Dermis blood vessel endothelial cell (primary cell): ENCODE measurements at regions not wholly inside any gene's neighbourhood (a gene's known extent, or its start where the extent isn't known, plus 50 kb on each side); places are given as distances from the start of the nearest gene placed in this dataset.
"Not testable (repeated sequence)": the region's sequence is repeated elsewhere in the genome, so short reads cannot be mapped to it uniquely, and the experiment has no call there.

Experiments used
- DNase-seq: peaks from one replicate; pipeline ENCODE4 v3.0.0; 2010

DNA sequence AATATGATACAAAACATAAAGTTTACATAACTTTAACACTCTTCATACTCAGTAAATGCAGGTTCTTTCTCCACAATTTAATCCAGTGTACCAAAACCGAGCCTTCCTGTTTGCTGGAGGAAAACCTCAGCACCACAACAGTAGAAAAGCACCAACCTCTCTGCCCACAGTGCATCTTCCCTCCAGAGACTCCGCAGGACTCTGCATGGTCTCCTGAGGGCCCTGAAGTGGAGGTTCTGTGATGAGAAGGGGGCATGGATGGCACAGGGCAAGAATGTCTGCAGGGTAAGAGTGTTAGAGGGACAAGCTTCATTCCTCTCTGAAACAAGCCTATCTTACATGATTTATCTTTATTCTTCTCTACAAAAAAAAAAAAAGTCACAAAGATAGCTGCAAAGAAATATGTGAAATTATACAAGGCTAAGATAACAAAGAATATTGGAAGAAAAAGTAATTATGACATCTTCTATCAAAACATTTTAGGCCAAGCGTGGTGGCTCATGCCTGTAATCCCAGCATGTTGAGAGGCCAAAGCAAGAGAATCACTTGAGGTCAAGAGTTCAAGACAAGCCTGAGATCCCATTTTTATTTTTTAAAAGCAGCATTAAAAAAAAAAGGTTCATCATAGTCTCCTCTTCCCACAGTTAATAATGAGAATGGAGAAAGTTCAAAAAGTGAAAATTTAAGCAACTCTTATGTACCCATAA is 102.0 kb downstream of the VPREB1 start:
- DNase-seq, result no peak

DNA sequence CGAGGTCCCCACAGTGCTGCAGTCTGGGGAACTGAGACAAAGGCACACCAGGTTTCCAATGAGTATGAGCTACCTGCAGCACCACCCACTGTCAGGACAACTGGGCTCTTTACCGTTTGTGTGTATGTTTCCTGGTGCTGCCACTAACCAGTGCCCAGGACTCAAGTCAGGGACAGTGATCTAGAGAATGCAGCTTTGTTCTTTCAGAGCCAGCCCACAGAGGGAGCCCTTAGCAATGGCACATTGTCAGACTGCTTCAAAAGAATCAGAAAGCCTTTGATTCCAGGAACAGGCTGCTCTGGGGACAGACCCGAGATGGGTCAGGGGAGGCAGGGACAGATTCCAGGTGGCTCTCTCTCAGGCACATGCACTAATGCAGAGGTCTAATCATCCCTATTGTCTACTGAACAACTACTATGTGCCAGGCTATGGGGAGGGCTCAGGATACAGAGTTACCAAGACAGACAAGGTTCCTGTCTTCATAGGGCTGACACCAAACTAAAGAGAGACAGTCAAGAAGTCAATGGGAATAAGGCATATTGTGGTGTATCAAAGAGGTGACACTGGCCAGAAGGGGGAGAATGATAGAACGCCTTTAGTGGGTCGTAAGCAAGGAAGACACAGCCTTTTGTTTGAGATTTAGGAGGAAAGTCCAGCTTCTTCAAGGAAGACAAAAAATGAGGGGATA is 103.7 kb downstream of the VPREB1 start:
- DNase-seq, result no peak

DNA sequence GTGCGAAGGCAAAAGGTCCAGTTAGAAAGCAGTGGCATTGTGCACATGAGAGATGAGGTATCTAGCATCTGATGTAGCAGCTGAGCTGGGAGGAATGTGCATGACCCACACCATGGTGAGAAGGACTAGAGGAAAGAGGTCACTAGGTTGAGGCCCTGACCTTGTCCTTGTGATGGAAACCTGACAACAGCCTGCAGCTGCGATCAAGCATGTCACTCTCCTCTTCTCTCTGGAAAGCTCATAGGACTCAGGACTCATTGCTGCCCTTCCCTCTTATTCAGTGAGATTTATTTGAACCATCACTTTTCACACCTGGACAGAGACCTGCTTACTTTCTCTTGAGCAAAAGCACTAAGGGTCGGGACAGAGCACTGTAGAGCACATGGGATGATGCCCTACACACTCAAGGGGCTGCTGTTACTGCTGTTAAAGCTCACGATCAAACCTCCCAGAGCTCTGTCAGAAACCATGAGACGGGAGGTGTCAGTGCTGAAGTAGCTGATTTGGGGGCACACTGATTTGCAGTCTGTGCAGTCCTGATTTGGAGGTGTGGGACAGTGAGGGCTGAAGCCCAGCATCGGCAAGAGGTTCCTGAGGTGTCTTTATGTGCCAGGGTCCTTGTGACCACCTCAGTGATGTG is 104.3 kb downstream of the VPREB1 start:
- no peak for DNase-seq

DNA sequence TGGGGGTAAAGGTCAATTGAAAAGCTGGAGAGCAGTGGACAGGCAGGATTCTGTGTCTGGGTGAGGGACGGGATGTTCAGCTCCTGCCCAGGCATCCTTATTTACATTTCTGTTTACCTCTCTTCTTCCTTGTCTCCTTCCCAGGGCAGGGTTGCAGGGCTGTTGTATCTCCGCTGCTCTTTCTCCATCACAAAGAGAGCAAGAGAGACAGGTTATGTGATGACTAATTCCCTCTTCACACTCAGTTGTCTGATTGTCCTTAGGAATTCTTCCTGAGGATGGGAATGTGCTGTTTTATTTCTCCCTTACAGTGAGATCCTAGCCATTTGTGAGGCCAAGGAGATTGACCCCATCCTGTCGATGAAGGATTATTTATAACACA is 104.9 kb downstream of the VPREB1 start:
- no peak for DNase-seq

DNA sequence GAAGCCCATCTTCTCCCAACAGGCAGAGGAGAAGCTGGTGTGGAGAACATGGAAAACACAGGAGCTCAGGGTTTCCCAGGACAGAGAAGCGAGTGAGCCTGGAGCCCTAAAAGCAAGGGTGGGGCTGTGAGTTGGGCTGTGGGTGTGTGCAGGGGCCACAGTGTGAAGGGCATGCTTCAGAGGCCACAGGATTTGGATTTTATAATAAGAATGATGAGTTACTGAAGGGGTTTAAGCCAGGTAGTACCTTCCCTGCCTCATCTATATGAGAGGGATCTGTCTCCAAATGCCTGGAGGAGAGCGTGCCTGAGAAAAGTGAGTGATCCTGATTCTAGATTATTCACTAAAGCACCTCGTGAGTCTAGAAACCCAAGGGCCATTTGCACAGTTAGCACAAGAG is 106.8 kb downstream of the VPREB1 start:
- no peak for DNase-seq

DNA sequence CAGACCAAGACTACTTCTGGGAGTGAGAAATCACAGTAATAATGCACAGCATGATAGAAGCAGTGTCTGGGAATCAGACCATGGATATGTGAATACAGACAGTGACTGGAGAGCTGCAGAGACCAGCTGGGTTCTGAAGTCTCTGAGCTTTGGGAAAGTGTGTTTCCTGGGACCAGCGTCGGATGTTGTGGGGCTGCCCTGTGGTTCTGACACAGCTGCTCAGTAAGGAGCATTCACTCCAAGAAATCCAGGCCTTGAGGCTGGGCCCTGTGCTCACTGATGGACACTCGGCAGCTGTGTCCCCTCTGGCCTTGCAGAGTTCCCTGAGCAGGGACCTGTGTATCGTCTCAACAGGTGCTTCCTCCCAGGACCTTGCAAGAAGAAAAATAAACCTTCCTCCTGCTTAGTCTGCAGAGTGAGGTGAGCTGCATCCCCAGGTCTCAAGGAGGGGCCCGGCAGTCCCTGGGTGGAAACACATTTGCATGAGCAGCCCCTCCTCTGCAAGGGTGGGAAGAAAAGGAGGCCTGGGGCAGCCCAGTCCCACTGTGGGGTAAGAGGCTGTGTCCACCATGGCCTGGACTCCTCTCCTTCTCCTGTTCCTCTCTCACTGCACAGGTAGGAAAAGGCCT is 107.9 kb downstream of the VPREB1 start:
- no peak for DNase-seq

DNA sequence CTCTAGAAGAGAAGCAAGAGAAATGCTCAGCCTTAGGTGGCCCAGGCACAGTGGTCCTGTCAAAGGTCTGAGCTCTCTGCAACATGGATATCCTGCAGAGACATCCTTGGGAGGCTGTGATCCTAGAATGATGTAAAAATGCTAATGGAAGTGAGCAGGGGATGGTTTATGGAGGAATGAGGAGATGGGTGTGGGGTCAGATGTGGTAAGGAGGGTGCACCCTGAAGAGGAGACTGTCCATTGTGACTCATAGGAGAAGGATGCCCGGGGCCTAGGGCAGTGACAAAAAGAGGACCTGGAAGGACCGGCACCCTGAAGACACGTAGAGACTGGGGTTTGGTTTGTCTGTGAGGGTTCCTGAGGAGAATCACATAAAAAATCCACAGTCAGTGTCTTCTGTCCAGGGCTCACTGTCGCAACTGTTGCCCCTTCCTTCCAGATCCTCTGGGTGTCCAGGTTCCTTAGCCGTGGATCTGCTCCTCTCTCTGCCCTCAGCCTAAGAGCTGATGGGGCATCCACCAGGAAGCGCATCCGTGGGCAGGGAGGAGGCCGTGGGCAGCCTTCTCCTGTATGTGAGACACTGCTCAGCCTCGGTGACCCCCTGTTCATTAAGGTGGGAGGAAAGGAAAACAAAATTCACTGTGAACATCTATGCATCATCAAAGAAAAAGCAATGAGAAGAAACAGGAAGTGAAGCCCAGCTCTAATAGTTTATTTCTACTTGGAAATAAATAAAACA is 110.7 kb downstream of the VPREB1 start:
- no peak for DNase-seq

DNA sequence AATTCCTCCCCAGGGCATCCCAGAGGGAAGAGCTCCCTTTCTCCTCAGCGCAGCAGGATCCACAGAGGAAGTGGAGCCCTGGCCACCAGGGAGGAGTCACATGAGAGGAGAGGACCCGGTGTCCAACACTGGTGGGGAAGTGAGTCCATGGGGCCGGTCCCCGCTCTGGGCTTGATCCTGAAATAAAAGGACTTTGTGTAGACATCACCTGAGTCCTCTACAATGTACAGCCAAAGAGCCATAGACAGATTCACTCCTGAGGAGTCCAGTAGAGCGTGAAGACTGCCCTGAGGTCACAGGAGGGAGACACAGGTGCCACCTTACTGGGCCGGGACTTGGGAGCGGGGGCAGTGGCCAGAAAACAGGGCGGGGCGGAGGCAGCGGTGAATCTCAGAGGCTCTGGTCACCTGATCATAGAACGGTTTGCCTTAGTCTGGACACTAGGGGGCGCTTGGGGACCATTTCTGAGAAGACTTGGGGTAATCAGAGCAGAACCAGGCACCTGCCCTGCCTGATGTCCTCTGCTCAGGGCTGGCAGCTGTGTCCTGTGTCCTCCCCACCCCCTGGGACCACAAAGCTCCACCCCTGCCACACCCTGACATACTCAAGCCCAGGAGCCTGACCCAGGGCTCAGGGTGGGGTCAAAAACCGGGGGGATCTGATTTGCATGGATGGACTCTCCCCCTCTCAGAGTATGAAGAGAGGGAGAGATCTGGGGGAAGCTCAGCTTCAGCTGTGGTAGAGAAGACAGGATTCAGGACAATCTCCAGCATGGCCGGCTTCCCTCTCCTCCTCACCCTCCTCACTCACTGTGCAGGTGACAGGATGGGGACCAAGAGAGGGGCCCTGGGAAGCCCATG is 112.7 kb downstream of the VPREB1 start:
- peak; percentile 78 for DNase-seq

DNA sequence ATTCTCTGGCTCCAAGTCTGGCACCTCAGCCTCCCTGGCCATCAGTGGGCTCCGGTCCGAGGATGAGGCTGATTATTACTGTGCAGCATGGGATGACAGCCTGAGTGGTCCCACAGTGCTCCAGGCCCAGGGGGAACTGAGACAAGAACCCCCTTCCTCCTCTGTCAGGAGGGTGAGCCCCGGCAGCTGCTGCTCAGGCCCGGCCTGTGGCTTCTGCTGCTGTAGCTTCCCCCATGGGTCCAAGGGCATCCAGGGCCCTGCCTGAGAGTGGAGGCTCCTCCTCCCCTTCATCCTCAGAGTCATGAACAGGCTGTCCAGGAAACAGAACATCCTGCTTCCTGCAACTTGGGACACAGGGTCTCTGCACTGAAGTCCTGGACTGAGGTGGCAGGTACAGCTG is 113.6 kb downstream of the VPREB1 start:
- no peak for DNase-seq

DNA sequence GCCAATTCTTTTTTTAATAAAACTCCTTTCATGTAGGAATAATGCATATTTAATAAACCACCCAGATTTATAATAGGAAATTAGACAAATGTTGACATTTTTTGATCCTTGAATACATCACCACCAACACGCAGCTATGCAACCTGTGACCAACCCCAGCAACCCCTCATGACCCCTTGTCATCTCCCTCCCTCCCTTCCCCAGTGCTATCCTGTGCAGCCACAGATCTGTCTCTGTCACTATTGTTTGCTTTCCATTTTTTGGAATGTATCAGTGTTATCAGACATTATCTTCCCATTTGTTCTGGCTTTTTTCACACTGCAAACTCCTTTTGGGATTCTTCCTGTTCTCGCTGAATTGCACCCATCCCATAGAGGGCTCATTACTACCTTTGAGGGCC is 114.1 kb downstream of the VPREB1 start:
- no peak for DNase-seq

DNA sequence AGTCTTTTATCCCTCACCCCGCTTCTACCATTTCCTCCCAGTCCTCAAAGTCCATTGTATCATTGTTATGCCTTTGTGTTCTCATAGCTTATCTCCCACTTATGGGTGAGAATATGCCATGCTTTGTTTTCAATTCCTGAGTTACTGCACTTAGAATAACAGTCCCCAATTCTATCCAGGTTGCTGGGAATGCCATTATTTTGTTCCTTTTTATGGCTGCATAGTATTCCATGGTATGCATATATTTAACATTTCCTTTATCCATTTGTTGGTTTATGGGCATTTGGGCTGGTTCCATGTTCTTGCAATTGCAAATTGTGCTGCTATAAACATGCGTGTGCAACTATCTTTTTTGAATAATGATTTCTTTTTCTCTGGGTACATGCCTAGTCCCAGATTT is 114.9 kb downstream of the VPREB1 start:
- no peak for DNase-seq

DNA sequence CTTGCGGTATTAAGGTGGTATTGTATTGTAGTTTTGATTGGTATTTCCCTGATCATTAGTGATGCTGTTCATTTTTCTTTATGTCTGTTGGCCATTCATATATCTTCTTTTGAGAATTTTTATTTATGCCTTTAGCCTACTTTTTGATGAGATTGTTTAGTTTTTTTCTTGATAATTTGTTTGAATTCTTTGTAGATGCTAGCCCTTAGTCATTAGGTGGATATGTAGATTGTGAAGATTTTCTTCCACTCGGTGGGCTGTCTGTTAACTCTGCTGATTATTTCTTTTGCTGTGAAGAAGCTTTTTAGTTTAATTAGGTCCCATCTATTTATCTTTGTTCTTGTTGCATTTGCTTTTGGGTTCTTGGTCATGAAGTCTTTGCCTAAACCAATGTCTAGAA is 115.4 kb downstream of the VPREB1 start:
- no peak for DNase-seq

DNA sequence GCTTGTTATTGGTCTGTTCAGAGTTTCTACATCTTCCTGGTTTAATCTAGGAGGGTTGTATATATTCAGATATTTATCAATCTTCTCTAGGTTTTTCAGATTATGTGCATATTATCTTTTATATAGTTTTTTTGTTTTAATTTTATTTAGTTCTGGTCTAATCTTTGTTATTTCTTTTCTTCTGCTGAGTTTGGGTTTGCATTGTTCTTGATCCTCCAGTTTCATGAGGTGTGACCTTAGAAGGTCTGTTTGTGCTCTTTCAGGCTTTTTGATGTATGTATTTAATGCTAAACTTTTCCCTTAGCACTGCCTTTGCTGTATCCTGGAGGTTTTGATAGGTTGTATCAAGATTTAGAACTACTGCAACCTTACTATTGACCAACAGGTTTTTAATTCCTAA is 117.7 kb downstream of the VPREB1 start:
- no peak for DNase-seq

DNA sequence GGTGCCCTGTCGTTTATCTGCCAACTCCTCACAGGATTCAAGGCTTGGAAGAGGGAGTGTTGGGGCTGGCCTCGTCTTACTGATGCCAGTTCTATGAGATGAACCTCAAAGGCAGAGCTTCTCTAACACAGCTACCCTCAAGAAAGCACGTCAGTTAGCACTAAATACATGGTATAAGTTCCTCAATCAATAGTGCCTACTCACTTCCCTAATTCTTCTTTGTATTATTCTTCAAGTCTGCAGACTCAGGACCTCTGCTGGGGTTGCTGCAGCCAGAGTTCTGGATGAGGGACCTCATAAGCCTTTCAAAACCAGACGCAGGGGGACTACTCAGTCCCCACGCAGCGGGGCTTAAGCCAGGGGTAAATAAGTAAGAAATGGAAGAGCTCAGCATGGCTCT is 118.3 kb downstream of the VPREB1 start:
- no peak for DNase-seq

DNA sequence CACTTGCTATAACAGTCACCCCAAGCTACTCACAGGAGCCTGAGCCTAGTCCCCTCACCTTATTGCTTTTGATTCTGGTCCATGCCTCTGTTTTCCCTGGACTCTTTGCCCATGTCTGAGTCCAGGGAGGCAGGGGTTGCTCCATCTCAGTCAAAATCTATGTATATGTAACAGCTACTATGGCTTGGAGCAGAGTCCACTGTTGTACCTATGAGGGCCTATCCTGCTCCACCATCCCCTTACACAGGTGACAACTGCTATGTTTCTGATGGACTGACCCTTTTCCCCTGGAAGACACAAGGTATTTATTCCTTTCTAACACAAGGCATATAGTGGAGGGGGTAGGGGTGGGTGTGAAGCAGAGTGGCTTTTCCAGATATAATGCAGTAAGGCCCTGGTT is 119.6 kb downstream of the VPREB1 start:
- no peak for DNase-seq

DNA sequence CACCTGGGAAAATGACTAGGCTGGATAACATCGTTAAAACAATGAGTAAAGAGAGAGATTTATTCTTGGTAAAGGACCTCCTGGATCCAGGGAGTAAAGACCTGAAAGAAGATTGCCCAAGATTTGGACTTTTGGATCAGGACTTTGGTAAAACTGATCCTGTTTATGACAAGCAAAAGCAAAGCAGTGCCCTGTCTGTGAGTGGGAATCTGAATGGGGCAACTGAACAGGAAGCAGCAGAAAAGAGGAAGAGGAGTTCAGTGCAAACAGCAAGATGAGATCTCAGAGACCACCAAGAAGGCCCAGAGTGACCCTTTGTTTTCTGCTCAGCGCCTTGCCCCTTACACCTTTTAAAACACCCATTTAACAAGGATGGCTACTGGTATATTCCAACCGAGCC is 122.0 kb downstream of the VPREB1 start:
- DNase-seq, result no peak

DNA sequence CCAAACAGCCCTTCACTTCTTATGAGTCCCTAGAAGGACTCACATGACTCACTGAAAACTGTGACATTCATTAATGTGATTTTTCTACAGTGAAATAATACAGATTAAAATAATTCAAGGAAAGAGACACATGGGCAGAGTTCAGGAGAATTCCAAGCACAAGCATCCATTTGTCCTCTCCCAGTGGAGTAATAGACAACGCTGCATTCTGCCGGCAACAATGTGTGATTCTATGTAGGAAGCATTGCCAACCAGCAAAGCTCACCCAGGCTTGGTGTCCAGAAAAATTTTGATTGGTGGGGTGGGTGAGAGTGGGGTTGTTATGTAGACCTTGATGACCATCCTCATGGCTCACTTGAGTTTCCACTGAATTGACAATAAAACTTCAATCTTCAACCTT is 123.9 kb downstream of the VPREB1 start:
- no peak for DNase-seq

DNA sequence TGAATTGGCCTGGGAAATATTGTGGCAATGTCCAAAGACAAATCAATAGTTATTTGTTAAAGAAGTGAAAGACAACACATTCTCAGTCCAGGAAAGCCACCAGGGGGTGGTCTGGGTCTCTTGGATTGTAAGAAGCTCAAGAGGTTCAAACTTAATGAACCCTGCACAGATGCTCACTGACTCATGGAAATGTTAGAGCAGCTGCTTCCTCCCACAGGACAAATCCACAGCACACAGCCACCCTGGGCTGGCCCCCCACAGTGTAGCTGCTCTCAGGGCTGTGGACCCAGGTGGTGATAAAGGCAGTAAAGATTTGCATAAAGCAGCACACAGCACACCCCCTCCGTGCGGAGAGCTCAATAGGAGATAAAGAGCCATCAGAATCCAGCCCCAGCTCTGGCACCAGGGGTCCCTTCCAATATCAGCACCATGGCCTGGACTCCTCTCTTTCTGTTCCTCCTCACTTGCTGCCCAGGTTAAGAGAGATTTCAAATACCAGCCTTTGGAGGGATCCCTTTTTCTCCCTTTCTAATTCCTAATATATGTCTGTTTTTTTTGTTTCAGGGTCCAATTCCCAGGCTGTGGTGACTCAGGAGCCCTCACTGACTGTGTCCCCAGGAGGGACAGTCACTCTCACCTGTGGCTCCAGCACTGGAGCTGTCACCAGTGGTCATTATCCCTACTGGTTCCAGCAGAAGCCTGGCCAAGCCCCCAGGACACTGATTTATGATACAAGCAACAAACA is 124.8 kb downstream of the VPREB1 start:
- not testable (repeated sequence) for DNase-seq

DNA sequence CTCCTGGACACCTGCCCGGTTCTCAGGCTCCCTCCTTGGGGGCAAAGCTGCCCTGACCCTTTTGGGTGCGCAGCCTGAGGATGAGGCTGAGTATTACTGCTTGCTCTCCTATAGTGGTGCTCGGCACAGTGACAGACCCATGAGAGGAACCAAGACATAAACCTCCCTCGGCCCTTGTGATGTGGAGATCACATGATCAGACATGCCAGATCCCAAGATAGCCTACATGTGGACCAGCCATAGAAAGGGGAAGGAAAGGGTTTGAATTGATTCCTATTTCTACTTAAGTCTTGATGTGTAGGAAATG is 125.3 kb downstream of the VPREB1 start:
- no peak for DNase-seq

DNA sequence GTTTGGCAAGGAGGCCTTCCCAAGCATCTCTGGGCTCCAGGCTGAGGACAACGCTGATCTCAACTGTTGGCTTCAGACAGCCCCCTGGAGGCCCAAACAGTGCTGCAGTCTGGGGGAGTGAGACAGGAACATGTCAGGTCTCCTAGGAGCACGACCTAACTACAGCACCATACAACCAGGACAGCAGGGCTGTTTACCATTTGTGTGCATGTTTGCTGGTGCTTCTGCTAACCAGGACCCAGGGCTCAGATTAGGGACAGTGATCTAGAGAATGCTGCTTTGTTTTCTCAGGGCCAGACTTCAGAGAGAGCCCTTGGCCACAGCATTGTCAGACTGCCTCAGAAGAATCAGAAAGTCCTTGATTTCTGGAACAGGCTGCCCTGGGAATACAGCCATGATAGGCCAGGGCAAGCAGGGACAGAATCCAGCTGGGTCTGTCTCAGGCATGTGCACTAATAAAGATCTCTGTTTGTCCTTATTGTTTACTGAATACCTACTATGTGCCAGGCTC is 126.5 kb downstream of the VPREB1 start:
- no peak for DNase-seq

DNA sequence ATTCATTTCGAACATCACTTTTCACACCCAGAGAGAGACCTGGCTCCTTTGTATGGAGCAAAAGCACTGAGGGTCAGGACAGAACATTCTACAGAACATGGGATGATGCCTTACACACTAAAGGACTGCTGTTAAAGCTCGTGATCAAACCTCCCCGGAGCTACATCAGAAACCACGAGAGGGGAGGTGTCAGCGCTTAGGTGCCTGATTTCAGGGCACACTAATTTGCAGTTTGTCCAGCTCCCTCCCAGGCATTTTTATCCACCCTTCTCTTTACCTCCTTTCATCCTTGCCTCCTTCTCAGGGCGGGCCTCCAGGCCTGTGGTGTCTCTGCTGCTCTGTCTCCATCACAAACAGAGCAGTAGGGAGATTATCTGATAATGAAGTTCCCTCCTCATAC is 127.5 kb downstream of the VPREB1 start:
- DNase-seq, result no peak
